HG02610 (cell line): ENCODE measurements at regions not wholly inside any gene's neighbourhood (a gene's known extent, or its start where the extent isn't known, plus 50 kb on each side); places are given as distances from the start of the nearest gene placed in this dataset.
"Not testable (repeated sequence)": the region's sequence is repeated elsewhere in the genome, so short reads cannot be mapped to it uniquely, and the experiment has no call there.

Experiments
- ATAC-seq: cut with Tn5 transposase; IDR thresholded peaks from one replicate; pipeline ENCODE4 v1.9.1; 2021; ENCODE audit warnings: mild to moderate bottlenecking, moderate library complexity; ENCODE audit not compliant: unreplicated experiment

DNA sequence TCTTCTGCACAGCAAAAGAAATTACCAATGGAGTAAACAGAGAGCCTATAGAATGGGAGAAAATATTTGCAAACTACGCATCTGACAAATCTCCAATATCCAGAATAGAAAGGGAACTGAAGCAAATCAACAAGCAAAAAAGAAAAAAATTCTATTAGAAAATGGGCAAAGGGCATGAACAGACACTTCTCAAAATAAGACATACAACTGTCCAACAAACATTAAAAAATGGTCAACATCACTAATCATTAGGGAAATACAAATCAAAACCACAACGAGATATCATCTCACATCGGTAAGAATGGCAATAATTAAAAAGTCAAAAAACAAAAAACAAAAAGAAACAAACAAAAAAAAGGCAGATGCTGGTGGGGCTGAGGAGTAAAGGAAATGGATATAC, 356.4 kb downstream of the ADCYAP1 start:
- ATAC-seq, result no peak

DNA sequence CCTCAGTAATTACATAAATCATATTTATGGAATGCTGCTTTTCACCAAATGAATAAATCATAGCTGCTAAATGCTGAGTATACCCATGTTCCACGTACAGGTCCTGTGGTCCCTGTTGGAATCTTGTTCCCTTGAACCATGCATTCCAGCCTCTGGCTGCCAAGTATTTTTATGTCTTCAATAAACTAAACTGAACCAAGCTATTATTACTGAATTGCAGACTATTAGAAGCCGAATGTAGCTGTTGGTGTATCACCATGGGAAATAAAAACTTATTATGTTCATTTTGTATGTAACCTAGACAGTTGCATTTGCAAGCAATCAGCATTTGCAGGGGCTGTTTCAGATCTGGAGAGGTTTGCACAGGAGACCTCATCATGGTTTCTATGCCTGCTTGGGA, 362.4 kb downstream of the ADCYAP1 start:
- no peak for ATAC-seq

DNA sequence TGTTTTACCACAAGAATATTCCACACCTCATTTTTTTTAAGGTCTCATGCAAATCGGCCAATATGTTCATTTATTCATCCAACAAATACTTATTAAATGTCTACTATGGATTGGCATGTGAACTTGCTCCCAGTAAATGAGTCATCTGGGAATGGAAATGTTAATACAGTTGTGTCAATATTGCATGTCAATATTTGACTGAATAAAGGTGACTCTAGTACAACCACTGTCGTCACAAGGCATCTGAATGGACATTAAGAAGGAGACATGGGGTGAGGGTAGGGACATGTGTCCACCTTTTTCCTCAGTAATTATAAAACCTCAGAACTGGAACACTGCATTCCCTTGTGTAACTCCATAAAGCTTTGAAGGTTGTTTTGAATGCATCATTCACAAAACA, 365.4 kb downstream of the ADCYAP1 start:
- no peak for ATAC-seq

DNA sequence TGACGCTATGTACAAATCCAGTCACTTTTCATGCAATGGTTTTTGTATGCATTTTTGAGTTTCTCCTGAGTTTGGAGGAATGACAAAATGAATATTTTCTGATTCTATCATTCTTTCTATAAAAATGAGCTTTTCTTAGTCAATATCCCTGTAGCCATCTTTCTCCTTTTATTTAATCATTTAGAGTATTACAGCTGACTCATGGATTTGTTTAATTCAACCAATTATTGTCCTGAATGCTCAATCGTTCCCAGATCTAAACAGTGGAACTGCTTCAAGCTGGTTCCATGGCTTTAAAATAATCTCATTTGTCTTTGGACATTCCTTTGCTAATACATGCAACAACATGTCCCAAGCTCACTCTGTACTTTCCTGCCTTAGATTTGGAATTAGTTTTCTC, 368.8 kb downstream of the ADCYAP1 start:
- ATAC-seq, result no peak

DNA sequence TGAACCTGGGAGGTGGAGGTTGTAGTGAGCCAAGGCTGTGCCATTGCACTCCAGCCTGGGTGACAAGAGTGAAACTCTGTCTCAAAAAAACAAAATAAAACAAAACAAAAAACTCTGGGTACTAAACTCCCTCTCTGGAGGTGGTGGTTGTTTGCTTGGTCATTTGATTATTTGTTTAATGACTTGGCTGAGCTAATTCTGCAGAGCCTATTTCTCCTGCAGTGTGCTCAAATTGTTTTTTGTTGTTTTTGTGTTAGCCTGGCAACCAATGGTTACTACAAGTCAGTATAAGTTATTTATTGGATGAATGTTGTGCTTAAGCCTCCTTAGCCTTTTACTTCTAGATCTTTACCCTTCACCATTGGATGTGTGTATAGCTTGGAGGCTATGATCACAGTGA, 387.5 kb downstream of the ADCYAP1 start:
- ATAC-seq, result no peak

DNA sequence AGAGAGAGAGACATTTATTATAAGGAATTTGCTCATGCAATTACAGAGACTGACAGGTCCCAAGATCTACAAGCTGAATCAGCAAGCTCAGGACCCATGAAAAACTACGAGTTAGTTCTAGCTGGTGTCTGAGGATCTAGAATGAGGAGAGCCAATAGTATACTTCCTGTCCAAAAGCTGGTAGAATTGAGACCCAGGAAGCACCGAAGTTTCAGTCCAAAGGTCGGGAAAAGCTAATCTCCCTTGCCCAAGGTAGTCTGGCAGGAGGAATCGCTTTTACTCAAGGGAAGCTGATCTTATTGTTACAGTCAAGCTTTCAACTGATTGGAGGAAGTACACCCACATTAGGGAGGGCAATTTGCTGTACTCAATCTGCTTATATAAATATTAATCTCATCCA, 389.6 kb downstream of the ADCYAP1 start:
- no peak for ATAC-seq

DNA sequence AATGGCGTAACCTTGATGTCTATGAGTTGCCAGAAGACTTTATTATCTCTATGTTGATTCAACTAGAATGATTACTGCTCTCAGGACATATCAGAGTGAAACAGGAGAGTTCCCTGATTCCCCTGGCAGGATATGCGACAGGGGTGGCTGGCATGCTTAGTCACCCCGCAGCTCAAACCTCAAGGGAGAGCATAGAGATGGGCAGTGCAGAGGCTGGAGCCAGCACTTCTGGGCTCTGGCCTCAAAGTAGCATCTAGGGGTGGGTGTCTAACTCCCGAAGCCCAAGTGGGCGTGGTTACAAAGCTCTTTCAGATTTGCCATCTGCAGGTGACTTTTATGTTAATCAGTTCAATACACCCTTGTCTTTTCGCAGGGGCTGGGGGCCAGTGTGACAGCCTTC, 391.6 kb downstream of the ADCYAP1 start:
- no peak for ATAC-seq

DNA sequence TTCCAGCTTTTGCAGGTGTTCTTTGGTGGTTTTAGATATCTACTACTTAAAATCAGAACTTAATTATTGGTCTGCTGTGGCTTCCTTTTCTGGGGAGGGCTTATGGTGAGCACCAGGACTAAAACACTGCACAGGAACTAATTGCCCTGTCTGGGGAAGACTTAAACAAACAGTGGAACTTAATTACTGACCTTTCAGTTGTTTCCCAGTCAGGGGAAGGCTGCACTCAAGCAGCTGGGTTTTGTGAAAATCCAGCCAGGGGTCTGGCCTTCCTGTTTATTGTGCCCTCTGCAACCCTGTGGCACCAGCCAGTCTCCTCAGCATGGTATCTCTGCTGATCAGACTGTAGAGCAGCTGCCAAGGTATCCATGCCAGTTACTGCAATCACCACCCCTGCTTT, 398.2 kb downstream of the ADCYAP1 start:
- ATAC-seq, result no peak

DNA sequence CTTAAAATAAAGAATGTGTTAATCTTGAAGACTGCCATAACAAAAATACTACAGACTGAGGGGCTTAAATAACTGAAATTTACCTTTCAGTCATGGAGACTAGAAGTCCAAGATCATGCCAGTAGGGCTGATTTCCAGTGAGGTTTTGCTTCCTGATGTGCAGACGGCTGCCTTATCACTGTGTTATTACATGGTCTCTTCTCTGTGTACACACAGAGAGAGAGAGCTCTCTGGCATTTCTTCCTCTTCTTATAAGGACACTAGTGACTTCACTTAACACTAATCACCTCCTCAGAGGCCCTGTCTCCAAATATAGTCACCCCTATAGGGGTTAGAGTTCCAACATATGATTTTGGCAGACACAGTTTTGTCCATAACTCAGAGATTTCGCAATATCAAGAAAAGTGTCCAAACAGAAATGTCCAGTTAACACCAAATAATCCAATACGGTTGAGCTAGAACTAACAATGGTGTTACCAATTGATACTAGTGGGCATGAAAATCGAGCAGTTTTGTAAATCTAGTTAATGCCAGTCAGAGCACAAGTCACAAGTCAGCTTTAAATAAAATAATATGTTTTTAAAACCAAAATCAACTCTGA, 399.8 kb downstream of the ADCYAP1 start:
- no peak for ATAC-seq

DNA sequence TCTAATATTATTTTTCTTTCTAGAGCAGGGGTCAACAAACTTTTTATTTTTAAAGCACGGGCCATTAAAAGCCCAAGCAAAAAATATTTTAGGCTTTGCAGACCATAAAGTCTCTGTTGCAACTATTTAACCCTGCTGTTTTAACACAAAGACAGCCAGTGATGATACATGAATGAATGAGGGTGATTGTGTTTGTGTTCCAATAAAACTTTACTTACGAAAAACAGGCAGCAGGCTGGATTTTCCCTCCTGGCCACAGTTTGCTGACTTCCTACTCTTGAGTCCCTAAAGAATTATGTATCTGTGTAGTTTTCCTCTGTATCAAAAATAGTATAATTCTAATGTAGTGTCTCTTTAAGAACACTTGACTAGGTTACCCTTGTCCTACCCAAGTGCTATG, 402.0 kb downstream of the ADCYAP1 start:
- ATAC-seq, result no peak

DNA sequence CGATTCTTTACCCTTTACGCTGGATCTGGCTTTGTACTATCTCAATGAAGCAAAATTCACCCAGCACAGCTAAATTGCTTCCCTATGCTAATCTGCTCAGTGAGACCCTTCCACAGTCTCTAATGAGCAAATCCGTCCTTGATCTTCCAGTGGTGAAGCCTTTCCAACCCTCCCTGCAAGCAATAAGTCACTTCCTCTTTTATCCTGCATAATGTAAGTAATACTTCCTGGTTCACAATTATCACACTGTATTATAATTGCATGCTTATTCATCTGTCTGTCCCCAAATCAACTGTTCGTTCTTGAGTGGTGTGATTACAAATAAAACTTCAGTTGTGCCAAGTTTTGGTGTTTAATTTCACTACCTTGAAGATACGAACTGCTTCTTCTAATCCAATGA, 404.0 kb downstream of the ADCYAP1 start:
- no peak for ATAC-seq

DNA sequence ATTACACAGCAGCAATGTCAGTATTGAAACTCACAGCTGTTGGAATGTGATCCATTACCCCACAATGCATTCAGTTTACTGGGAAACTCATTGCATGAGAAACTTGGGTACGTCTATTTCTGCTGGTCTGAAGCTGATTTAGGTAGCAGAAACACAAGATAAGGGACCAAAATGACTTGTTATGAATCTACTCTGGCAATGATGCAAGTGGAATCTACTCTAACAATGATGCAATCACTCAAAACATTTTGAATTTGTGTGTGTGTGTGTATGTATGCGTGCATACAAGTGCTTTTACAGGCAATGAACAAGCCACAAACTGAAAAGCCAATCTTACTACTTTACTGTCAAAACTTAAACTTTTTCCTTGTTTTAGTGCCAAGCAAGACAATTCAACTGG, 406.7 kb downstream of the ADCYAP1 start:
- no peak for ATAC-seq

DNA sequence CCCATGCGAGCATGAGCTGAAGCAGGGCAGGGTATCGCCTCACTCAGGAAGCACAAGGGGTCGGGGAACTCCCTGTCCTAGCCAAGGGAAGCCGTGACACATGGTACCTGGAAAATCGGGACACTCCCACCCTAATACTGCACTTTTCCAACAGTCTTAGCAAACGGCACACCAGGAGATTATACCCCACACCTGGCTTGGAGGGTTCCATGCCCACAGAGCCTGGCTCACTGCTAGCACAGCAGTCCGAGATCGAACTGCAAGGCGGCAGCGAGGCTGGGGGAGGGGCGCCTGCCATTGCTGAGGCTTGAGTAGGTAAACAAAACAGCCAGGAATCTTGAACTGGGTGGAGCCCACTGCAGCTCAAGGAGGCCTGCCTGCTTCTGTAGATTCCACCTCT, 430.7 kb downstream of the ADCYAP1 start:
- not testable (repeated sequence) for ATAC-seq

DNA sequence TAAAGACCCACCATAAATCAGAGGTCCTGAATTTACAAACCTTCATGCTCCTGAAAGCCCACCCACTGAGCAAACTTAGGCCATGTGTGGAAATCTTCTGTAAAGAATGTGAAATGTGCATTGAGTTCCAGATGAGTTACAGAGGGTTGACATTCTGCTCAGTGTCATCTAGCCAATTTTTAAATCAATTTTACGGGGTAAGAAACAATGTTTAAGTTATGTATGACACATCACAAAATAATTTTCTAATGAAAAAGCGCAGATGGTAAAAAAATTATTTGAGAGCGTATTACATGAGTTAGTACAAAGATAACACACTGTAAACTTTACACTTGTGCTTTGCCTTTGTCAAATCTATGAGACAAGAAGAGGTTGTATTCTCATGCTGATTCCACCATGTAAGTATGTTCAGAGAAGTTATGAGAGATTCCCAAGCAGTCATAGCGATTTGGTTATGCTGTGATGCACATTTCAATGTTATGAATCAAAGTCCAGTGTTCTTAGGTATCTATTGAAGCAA, 446.3 kb downstream of the ADCYAP1 start:
- ATAC-seq, result no peak

DNA sequence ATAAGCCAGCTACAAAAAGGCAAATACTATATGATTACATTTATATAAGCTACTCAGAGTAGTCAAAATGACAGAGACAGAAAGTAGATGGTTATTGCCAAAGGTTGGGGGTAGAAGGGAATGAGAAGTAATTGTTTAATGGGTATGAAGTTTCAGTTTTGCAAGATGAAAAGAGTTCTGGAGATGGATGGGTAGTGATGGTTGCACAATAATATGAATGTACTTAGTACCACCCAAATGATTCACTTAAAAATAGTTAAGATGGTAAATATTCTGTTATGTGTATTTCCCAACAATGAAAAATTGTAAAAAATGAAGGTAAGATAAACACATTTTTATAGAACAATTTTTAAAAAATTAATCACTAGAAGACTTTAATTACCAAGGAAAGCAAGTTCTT, 448.4 kb downstream of the ADCYAP1 start:
- ATAC-seq, result no peak

DNA sequence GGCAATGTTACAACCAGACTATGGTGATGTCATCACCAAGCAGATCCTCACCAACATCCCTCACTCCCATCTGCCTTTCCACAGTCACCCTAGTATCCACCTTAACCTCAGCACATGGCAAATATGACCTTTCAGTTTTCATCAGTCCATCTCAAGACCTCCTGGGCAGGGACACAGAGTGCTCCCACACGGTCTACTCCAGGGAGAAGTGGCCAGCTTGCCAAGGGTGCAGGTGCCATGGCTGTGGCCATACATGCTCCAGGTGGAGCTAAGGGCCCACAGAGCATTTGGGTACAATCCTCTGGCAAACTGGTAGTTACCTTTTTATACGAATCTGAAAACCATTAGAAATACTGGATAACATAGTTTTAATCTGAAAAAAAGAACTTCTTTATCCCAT, 453.1 kb downstream of the ADCYAP1 start:
- no peak for ATAC-seq

DNA sequence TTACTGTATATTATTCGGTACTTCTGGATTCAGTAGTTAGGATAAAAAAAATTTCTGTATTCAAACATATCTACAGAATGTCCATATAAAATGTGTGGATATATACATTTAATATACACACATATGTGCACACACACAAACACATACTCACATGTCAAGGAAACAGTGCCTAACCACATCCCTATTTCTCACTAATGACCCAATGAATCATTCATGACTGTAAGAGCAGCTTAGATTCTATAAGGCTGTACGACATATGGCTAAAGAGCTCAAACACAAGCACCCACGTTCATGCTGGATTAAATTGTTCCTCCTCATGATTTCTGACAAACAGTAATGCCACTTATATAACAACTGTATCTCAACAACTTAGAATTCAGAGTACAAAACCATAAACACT, 457.3 kb downstream of the ADCYAP1 start:
- no peak for ATAC-seq

DNA sequence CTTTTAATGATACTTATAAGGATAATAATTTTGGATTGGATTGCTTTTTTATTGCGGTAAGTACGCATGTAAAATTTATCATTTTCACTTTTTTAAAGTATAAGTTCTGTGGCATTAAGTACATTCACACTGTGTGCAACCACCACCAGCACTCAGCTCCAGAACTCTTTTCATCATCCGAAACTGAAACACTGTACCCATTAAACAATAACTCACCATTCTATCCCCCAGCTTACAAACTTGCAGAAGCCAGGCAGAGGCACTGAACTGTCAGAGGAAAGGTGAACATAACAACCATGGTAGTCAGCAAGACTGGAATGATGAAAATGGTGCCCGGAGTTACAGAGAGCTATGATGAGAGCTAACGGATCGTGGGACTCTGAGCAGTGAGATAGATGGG, 465.9 kb downstream of the ADCYAP1 start:
- ATAC-seq, result no peak

DNA sequence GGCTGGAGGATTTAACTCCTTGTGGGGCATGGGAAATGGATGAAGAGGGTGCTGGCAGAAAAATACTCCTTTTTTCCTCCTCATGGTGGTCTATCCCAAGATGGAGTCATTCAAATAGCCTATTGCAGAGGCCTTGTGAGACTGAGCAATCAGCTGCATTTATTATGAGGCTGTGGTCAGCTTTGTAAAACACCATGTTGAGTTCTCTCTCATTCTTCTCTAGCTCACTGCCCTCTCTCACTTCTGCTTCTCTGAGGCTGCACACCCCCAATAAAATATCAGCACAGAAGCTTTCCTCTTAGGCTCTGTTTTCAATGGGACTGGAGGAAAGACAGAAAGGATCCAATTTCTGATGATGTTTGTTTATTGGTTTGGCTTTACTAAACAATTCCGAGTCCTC, 467.1 kb downstream of the ADCYAP1 start:
- ATAC-seq, result no peak

DNA sequence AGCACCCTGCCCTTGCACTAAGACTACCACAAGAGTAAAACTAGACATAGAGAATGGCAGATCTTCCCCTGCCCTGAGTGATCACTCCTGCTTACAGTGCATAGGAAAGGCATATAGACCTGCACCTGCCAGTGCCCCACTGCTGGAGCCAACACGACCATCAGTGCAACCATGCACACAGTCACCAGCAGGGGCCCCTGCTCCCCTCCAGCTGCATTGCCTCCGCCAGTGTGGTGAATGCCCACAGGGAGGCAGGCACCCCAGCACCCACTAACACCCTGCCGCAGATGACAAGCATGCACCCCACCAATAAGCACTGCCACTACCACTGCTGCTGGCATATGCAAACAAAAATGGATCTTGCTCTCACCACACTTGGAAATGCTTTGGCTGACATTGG, 478.8 kb downstream of the ADCYAP1 start:
- ATAC-seq, result no peak

DNA sequence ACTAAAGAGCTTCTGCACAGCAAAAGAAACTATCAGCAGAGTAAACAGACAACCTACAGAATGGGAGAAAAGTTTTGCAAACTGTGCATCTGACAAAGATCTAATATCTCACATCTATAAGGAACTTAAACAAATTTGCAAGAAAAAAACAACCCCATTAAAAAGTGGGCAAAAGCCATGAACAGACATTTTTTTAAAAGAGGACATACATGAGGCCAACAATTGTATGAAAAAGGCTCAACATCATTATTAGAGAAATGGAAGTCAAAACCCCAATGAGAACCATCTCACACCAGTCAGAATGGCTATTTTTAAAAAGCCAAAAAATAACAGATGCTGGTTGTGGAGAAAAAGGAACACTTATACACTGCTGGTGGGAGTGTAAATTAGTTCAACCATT, 483.8 kb downstream of the ADCYAP1 start:
- not testable (repeated sequence) for ATAC-seq

DNA sequence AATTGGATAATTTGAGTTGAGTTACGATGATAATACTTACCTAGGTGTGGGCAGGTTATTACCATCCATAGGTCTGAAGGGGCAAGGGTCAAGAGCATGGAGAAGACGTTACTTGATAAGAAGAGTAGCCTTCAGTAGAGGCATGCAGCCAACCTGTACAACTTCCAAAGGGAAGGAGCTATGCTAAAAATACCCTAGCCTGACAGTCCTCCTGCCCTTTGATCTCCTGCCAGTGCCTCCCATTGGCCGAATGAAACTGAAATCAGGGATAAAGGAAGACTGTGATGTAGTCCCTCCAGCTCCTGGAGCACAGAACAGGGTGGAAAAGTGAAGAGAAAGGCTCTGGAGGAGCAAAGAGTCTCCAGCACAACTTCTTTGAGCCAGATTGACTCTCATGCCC, 487.4 kb downstream of the ADCYAP1 start:
- no peak for ATAC-seq
